ENCODE measurements at regions not wholly inside any gene's neighbourhood (a gene's known extent, or its start where the extent isn't known, plus 50 kb on each side); places are given as distances from the start of the nearest gene placed in this dataset.
"Not testable (repeated sequence)": the region's sequence is repeated elsewhere in the genome, so short reads cannot be mapped to it uniquely, and the experiment has no call there.

DNA sequence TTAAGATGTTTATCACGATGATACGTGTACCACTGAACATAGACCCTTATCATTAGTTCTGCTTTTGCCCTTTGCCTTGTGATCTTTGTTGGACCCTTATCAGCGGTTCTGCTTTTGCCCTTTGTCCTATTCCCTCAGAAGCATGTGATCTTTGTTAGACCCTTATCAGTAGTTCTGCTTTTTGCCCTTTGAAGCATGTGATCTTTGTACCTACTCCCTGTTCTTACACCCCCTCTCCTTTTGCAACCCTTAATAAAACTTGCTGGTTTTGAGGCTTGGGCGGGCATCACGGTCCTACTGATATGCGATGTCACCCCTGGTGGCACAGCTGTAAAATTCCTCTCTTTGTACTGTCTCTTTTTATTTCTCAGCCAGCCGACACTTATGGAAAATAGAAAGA lies 117.0 kb downstream of the SDHAF3 start:
- intact Hi-C loops (cut with micrococcal nuclease); ATAC-seq (ENCODE audit: low read depth); H3K27ac Mint-ChIP-seq; DNase-seq; H3K4me1 Mint-ChIP-seq; CTCF ChIA-PET; POLR2A ChIA-PET; H3K4me3 Mint-ChIP-seq; H3K36me3 Mint-ChIP-seq (ENCODE audit: low read depth); H3K27me3 Mint-ChIP-seq: not testable (repeated sequence)
- peaks cover 27% of the 10 kb centered on the region for H3K9me3 Mint-ChIP-seq

DNA sequence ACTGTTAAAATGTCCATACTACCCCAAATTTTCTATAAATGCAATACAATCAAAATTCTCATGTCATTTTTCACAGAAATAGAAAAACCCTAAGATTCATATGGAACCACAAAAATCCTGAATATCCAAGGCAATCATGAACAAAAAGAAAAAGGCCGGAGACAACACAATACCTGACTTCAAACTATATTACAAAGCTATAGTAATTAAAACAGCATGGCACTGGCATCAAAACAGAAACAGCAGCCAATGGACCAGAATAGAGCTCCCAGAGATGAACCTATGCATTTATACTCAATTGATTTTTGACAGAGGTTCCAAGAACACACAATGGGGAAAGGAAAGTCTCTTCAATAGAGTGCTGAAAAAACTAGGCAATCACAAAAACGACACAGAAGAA lies 128.8 kb downstream of the SDHAF3 start:
- H3K4me1 Mint-ChIP-seq = no peaks in the 10 kb centered on the region
- no peak overlapping the region for H3K27ac Mint-ChIP-seq
- no peaks in the 10 kb centered on the region for H3K36me3 Mint-ChIP-seq (ENCODE audit: low read depth)
- POLR2A ChIA-PET = no interaction called here
- CTCF ChIA-PET = no interaction called here
- no peak for DNase-seq
- no peak for TF ChIP-seq CTCF (IDR thresholded peaks at IDR 0.05)
- intact Hi-C loops (cut with micrococcal nuclease) = no loop called here
- ATAC-seq (ENCODE audit: low read depth) = no peak
- no peak overlapping the region for H3K4me3 Mint-ChIP-seq
- H3K9me3 Mint-ChIP-seq = peaks cover 13% of the 10 kb centered on the region
- no peaks in the 10 kb centered on the region for H3K27me3 Mint-ChIP-seq

GRCh38 chr7:97258187-97258586 lies 140.7 kb downstream of the SDHAF3 start:
- intact Hi-C loops (cut with micrococcal nuclease); H3K27ac Mint-ChIP-seq: not testable (repeated sequence)

GRCh38 chr7:97269741-97270140 lies 152.2 kb downstream of the SDHAF3 start:
- H3K36me3 Mint-ChIP-seq (ENCODE audit: low read depth) = no peaks in the 10 kb centered on the region
- ATAC-seq (ENCODE audit: low read depth) = no peak

More at GRCh38 chr7:97258187-97258586, 140.7 kb downstream of the SDHAF3 start:
- CTCF ChIA-PET; DNase-seq; H3K4me1 Mint-ChIP-seq; H3K36me3 Mint-ChIP-seq (ENCODE audit: low read depth); H3K27me3 Mint-ChIP-seq; H3K9me3 Mint-ChIP-seq; POLR2A ChIA-PET; H3K4me3 Mint-ChIP-seq; ATAC-seq (ENCODE audit: low read depth): not testable (repeated sequence)

GRCh38 chr7:97270280-97270679 lies 152.8 kb downstream of the SDHAF3 start:
- intact Hi-C loops (cut with micrococcal nuclease) = no loop called here
- POLR2A ChIA-PET = no interaction called here
- CTCF ChIA-PET = no interaction called here

More at GRCh38 chr7:97269741-97270140, 152.2 kb downstream of the SDHAF3 start:
- CTCF ChIA-PET = no interaction called here
- intact Hi-C loops (cut with micrococcal nuclease) = no loop called here
- Mint-ChIP-seq H3K4me1 (no peaks in the 10 kb centered on the region), H3K9me3 (no peaks in the 10 kb centered on the region), H3K27me3 (peaks cover 2% of the 10 kb centered on the region), H3K27ac (no peak overlapping the region), H3K4me3 (no peak overlapping the region)
- POLR2A ChIA-PET = no interaction called here
- no peak for TF ChIP-seq CTCF (IDR thresholded peaks at IDR 0.05)
- DNase-seq = no peak

GRCh38 chr7:97271619-97272018 lies 154.1 kb downstream of the SDHAF3 start:
- Mint-ChIP-seq H3K36me3 (ENCODE audit: low read depth) (no peaks in the 10 kb centered on the region), H3K27ac (no peak overlapping the region), H3K9me3 (no peaks in the 10 kb centered on the region), H3K4me3 (no peak overlapping the region), H3K27me3 (peaks cover 2% of the 10 kb centered on the region), H3K4me1 (no peaks in the 10 kb centered on the region)
- ChIA-PET POLR2A (no interaction called here), CTCF (no interaction called here)
- no peak for TF ChIP-seq CTCF (IDR thresholded peaks at IDR 0.05)
- intact Hi-C loops (cut with micrococcal nuclease) = no loop called here
- ATAC-seq (ENCODE audit: low read depth) = no peak
- DNase-seq = no peak

More at GRCh38 chr7:97270280-97270679, 152.8 kb downstream of the SDHAF3 start:
- H3K27me3 Mint-ChIP-seq = peaks cover 2% of the 10 kb centered on the region
- H3K9me3 Mint-ChIP-seq = no peaks in the 10 kb centered on the region
- H3K36me3 Mint-ChIP-seq (ENCODE audit: low read depth) = no peaks in the 10 kb centered on the region
- H3K27ac Mint-ChIP-seq = no peak overlapping the region
- DNase-seq (no peak), ATAC-seq (ENCODE audit: low read depth) (no peak)
- TF ChIP-seq CTCF (IDR thresholded peaks at IDR 0.05) = no peak
- H3K4me3 Mint-ChIP-seq = no peak overlapping the region
- no peaks in the 10 kb centered on the region for H3K4me1 Mint-ChIP-seq

Data from activated B cell treated with CpG ODN at 0.5 μM for 24 hours (primary cell).